Jurkat, Clone E6-1 (cell line): ENCODE measurements at regions not wholly inside any gene's neighbourhood (a gene's known extent, or its start where the extent isn't known, plus 50 kb on each side); places are given as distances from the start of the nearest gene placed in this dataset.

ENCODE experiments used
- DNase-seq: peaks from one replicate; pipeline ENCODE4 v3.0.0-alpha.2; 2011; ENCODE audit warnings: low read depth, low spot score
- H3K4me3 ChIP-seq: 2 replicates; pipeline ENCODE4 v1.5.1; 2011; ENCODE audit warnings: mild to moderate bottlenecking, low read length, control low read depth, moderate library complexity

- H3K4me3 ChIP-seq = no peak overlapping the region
- no peak for DNase-seq
Observed at GRCh38 chr13:97844151-97844550, 109.3 kb upstream of the IPO5 start.

- no peak overlapping the region for H3K4me3 ChIP-seq
- no peak for DNase-seq
Observed at GRCh38 chr13:97848886-97849285, 104.6 kb upstream of the IPO5 start.

- peak; percentile 62 for DNase-seq
- no peak overlapping the region for H3K4me3 ChIP-seq
Observed at GRCh38 chr13:97849305-97849704, 104.2 kb upstream of the IPO5 start.

GRCh38 chr13:97851269-97851668 lies 102.2 kb upstream of the IPO5 start:
- DNase-seq = no peak
- no peak overlapping the region for H3K4me3 ChIP-seq

GRCh38 chr13:97852181-97852874 lies 101.1 kb upstream of the IPO5 start:
- no peak for DNase-seq
- H3K4me3 ChIP-seq = no peak overlapping the region

- H3K4me3 ChIP-seq = no peak overlapping the region
- DNase-seq = no peak
Observed at GRCh38 chr13:97853550-97853949, 99.9 kb upstream of the IPO5 start.

- DNase-seq = peak; percentile 32
Observed at GRCh38 chr13:97855570-97856303, 97.7 kb upstream of the IPO5 start.

GRCh38 chr13:97856304-97856675 lies 97.2 kb upstream of the IPO5 start:
- no peak for DNase-seq
- no peak overlapping the region for H3K4me3 ChIP-seq

More at GRCh38 chr13:97855570-97856303, 97.7 kb upstream of the IPO5 start:
- H3K4me3 ChIP-seq = no peak overlapping the region

GRCh38 chr13:97858161-97858560 lies 95.3 kb upstream of the IPO5 start:
- no peak for DNase-seq
- H3K4me3 ChIP-seq = no peak overlapping the region

- DNase-seq = no peak
- H3K4me3 ChIP-seq = no peak overlapping the region
Observed at GRCh38 chr13:97866346-97866745, 87.1 kb upstream of the IPO5 start.

GRCh38 chr13:97866751-97867150 lies 86.7 kb upstream of the IPO5 start:
- DNase-seq = no peak
- H3K4me3 ChIP-seq = no peak overlapping the region

- H3K4me3 ChIP-seq = no peak overlapping the region
Observed at GRCh38 chr13:97873398-97873797, 80.1 kb upstream of the IPO5 start.

GRCh38 chr13:97875218-97875617 lies 78.3 kb upstream of the IPO5 start:
- DNase-seq = no peak
- no peak overlapping the region for H3K4me3 ChIP-seq

More at GRCh38 chr13:97873398-97873797, 80.1 kb upstream of the IPO5 start:
- DNase-seq = no peak

- no peak for DNase-seq
- H3K4me3 ChIP-seq = no peak overlapping the region
Observed at GRCh38 chr13:97875911-97876310, 77.6 kb upstream of the IPO5 start.

GRCh38 chr13:97878431-97879375 lies 74.8 kb upstream of the IPO5 start:
- no peak overlapping the region for H3K4me3 ChIP-seq
- DNase-seq = no peak

- no peak overlapping the region for H3K4me3 ChIP-seq
- no peak for DNase-seq
Observed at GRCh38 chr13:97879646-97880310, 73.7 kb upstream of the IPO5 start.

- H3K4me3 ChIP-seq = no peak overlapping the region
- no peak for DNase-seq
Observed at GRCh38 chr13:97880311-97880675, 73.2 kb upstream of the IPO5 start.

- H3K4me3 ChIP-seq = no peak overlapping the region
- DNase-seq = no peak
Observed at GRCh38 chr13:97881556-97881955, 71.9 kb upstream of the IPO5 start.

GRCh38 chr13:97883396-97883795 lies 70.1 kb upstream of the IPO5 start:
- no peak overlapping the region for H3K4me3 ChIP-seq
- DNase-seq = no peak
